Adipocyte (in vitro differentiated cells): ENCODE measurements at regions not wholly inside any gene's neighbourhood (a gene's known extent, or its start where the extent isn't known, plus 50 kb on each side); places are given as distances from the start of the nearest gene placed in this dataset.

ENCODE experiments used
- DNase-seq: peaks from one replicate; pipeline ENCODE4 v3.0.0-alpha.2; 2015; ENCODE audit warnings: low read depth
- H3K27me3 ChIP-seq: replicated peaks from 2 replicates; pipeline ENCODE4 v1.7.0; 2013; ENCODE audit warnings: mild to moderate bottlenecking, low read length, moderate library complexity; ENCODE audit not compliant: control insufficient read depth, insufficient read depth
- H3K36me3 ChIP-seq: 2 replicates; pipeline ENCODE4 v1.7.0; 2013; ENCODE audit warnings: low read length, mild to moderate bottlenecking, moderate library complexity; ENCODE audit not compliant: control insufficient read depth, insufficient read depth, severe bottlenecking
- H3K4me1 ChIP-seq: 2 replicates; pipeline ENCODE4 v1.7.0; 2013; ENCODE audit warnings: mild to moderate bottlenecking, low read length, moderate library complexity; ENCODE audit not compliant: control insufficient read depth, insufficient read depth
- H3K4me3 ChIP-seq: 2 replicates; pipeline ENCODE4 v1.7.0; 2013; ENCODE audit warnings: mild to moderate bottlenecking, low read length, moderate library complexity
- H3K9ac ChIP-seq: 2 replicates; pipeline ENCODE4 v1.7.0; 2013; ENCODE audit warnings: mild to moderate bottlenecking, low read length, moderate library complexity
- H3K9me3 ChIP-seq: 2 replicates; pipeline ENCODE4 v1.7.0; 2013; ENCODE audit warnings: mild to moderate bottlenecking, low read length, moderate library complexity; ENCODE audit not compliant: control insufficient read depth

DNA sequence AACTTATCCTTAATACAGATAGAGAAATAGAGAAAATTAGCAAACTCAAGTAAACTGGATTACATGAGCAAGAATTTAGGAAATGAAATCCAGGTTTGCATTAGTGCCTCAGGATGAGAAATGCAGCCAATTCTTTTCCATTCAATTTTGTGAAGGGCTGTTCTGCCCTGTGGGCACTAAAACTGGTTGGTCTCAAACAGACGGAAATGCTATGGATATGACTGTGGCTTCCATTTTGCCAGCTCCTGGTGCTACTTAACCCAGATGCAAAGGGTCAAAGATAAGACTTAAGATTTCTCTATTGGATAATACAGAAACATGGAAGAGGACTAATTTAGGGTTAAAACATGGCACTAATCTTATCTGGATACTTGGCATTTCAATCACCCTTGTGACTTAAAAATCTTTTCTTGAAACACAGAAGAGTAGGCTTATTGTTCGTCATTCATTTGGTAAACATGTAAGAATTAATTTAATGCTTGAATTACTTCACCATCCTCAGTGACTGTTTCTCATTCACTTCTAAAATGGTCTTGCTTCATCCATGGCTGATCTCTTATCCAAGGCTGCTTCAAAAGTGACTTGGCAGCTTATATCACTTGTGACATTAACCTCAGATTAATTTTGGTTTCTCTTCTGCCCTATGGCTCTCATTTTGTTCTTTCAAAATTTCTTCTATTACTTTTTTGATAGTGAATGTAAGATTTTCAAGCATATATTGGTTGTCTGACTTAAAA lies 1008.7 kb downstream of the GLUD2 start:
- no peaks in the 10 kb centered on the region for H3K9me3 ChIP-seq
- no peaks in the 10 kb centered on the region for H3K36me3 ChIP-seq
- no peak overlapping the region for H3K4me3 ChIP-seq
- H3K4me1 ChIP-seq = no peaks in the 10 kb centered on the region
- peak; percentile 50 for DNase-seq
- no peaks in the 10 kb centered on the region for H3K27me3 ChIP-seq
- H3K9ac ChIP-seq = no peak overlapping the region

DNA sequence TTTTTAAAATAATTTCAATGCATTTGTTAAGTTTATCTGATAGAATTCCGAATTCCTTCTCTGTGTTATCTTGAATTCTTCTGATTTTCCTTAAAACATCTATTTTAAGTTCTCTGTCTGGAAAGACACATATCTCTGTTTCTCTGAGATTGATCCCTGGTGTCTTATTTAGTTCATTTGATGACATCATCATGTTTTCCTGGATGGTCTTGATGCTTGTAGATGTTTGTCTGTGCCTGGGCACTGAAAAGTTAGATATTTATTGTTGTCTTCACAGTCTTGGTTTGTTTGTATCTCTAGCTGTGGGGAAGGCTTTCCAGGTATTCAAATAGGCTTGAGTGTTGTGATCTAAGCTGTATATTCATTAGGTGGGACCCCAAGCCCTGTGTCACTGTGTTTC lies 1028.8 kb downstream of the GLUD2 start:
- Histone ChIP-seq H3K9me3 (peaks cover 2% of the 10 kb centered on the region), H3K4me3 (no peak overlapping the region), H3K9ac (no peak overlapping the region), H3K36me3 (no peaks in the 10 kb centered on the region), H3K4me1 (no peaks in the 10 kb centered on the region), H3K27me3 (no peaks in the 10 kb centered on the region)
- no peak for DNase-seq

DNA sequence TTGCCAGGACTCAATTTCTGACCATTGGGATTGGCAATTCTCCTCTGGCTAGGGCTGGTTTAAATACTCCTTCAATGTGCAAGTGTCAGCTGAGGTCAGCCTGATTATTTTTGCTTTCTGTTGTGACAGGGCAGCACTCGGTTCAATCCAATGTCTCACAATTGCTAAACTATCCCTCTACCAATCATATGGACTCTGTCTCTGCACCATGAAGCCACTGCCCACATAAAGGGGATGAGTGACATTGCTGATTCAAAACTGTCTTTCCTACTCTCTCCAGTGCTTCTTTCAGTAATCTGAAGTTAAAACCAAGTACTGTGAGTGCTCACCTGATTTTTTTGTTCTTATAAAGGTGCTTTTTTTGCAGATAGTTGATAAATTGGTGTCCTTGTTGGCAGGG lies 1030.7 kb downstream of the GLUD2 start:
- Histone ChIP-seq H3K27me3 (no peaks in the 10 kb centered on the region), H3K4me1 (no peaks in the 10 kb centered on the region), H3K9me3 (peaks cover 2% of the 10 kb centered on the region), H3K4me3 (no peak overlapping the region), H3K36me3 (no peaks in the 10 kb centered on the region), H3K9ac (no peak overlapping the region)
- no peak for DNase-seq

DNA sequence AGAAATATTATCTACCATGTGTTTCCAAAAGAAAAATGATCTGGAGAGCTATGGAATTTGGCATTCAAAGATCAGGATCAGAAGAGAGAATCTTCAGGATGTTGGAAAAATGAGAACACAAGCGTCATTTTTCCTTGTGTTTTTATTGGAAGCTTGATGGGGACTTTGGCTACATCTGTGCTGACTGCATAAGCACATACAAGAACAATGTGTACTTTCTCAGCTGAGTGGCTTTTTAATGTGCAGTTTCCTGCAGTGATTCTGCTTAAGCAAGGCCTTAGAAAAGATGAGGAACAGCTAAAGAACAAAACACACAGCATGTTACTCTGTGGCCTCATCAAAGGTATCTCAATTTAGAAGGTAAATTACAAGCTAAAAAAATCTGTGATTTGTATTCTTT lies 1039.9 kb downstream of the GLUD2 start:
- no peaks in the 10 kb centered on the region for H3K9me3 ChIP-seq
- no peaks in the 10 kb centered on the region for H3K36me3 ChIP-seq
- no peaks in the 10 kb centered on the region for H3K27me3 ChIP-seq
- no peak overlapping the region for H3K9ac ChIP-seq
- no peak overlapping the region for H3K4me3 ChIP-seq
- no peaks in the 10 kb centered on the region for H3K4me1 ChIP-seq
- peak; percentile 43 for DNase-seq

DNA sequence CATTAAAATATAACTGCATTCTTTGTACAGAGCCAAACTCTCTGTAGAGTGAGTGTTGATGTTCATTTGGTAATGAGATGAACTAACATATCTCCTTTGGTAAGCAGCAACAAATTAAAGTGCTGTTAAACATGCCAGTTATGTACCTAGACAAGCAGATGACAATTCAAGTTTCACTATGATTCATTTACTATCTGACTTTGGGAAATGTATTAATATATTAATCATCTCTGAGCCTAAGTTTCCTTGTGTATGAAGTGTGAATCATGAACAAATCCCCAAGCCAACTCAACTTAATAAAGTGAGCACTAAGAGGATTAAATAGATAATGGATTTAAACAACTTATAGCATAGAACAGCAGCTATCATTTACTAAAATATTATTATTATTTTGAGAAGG lies 1044.2 kb downstream of the GLUD2 start:
- Histone ChIP-seq H3K9me3 (no peaks in the 10 kb centered on the region), H3K27me3 (no peaks in the 10 kb centered on the region), H3K4me1 (no peaks in the 10 kb centered on the region), H3K4me3 (no peak overlapping the region), H3K9ac (no peak overlapping the region), H3K36me3 (no peaks in the 10 kb centered on the region)
- no peak for DNase-seq

DNA sequence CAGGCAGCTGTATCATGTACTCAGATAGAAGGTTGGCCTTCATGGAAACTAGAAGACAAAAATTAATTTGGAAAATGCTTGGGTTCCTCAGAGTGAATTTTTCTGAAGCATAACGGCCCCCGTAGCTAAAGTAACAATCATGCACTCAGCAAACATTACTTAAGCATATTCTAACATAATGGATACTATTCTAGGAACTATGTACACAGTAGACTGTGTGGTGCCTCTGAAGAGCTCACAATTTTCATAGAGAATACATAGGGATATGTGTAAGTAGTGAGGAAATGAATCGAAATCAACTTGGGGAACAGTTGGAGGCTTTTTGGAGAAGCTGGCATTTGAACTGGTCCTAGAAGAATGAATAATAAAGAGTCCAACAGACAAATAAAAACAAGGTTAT lies 1045.0 kb downstream of the GLUD2 start:
- H3K9me3 ChIP-seq = peaks cover 5% of the 10 kb centered on the region

DNA sequence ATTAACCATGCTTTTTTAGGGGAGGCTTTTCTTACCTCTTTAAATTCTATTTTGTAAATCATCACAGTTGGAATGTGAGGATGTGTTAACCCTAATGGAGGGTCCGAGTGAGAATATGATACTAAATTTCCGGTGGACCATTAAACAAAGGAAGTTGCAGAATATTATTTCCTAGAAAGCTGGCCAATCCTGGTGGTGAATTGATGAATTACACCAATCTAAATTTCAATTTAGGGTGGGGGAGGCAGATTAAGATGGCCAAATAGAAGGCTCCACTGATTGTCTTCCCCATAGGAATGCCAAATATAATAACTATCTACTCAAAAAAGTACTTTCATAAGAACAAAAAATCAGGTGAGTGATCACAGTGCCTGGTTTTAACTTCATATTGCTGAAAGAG lies 1045.6 kb downstream of the GLUD2 start:
- Histone ChIP-seq H3K27me3 (no peaks in the 10 kb centered on the region), H3K4me1 (no peaks in the 10 kb centered on the region), H3K9ac (no peak overlapping the region), H3K4me3 (no peak overlapping the region), H3K9me3 (peaks cover 10% of the 10 kb centered on the region), H3K36me3 (no peaks in the 10 kb centered on the region)
- DNase-seq = no peak

More for the DNA sequence above, 1045.0 kb downstream of the GLUD2 start:
- Histone ChIP-seq H3K4me3 (no peak overlapping the region), H3K36me3 (no peaks in the 10 kb centered on the region), H3K9ac (no peak overlapping the region), H3K27me3 (no peaks in the 10 kb centered on the region), H3K4me1 (no peaks in the 10 kb centered on the region)
- no peak for DNase-seq

DNA sequence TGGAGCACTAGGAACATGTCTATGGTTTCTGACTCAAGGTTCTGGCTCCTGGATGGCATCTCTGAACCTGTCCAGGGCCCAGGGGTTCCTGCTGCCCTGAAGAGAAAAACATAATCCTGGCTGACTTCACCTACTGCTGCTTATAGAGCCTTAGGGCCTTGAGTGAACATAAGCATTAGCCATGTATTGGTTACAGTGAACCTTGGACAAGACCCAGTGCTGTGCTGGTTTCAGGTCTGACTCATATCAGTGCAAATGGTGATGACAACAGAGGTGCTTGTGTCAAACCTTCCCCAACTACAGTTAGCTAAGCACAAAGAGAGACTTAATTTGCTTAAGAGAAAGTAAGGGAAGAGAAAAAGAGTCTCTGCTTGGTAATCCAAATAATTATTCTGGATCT lies 1047.2 kb downstream of the GLUD2 start:
- DNase-seq = peak; percentile 25
- Histone ChIP-seq H3K9me3 (peaks cover 11% of the 10 kb centered on the region), H3K9ac (no peak overlapping the region), H3K4me1 (no peaks in the 10 kb centered on the region), H3K27me3 (no peaks in the 10 kb centered on the region), H3K4me3 (no peak overlapping the region), H3K36me3 (no peaks in the 10 kb centered on the region)

DNA sequence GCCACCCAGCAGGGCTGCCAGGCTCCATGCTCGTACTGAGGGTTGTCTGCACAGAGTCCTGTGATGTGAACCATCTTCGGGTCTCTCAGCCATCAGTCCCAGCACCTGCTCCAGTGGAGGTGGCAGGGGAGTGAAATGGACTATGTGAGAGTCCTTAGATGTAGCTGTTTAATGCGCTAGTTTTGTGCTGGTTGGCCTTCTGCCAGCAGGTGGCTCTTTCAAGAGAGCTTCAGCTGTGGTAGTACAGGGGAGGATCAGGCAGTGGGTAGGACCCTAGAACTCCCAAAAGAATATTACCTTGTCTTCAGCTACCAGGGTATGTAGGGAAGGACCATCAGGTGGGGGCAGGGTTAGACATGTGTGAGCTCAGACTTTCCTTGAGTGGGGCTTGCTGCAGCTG lies 1066.0 kb downstream of the GLUD2 start:
- H3K4me3 ChIP-seq = no peak overlapping the region
- H3K27me3 ChIP-seq = no peaks in the 10 kb centered on the region
- H3K36me3 ChIP-seq = no peaks in the 10 kb centered on the region
- H3K4me1 ChIP-seq = no peaks in the 10 kb centered on the region
- H3K9me3 ChIP-seq = no peaks in the 10 kb centered on the region
- H3K9ac ChIP-seq = no peak overlapping the region
- no peak for DNase-seq

DNA sequence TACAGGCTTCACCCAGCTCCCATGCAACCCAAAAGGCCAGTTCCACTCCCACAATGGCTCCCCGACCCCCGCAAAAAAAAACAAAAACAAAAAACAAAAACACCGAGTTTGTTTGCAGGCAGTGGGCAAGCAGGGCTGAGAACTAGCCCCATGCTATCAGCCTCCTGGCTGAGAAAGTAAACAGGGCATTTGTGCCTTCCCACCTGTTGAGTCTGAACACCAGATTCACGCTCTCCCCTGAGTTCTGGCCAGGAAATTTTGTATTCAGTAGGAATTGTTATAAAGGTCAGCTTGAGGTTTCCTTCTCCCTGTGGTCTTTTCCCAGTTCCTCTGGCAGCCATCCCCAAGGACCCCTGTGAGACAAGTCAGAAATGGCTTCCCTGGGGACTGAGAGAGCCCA lies 1066.5 kb downstream of the GLUD2 start:
- H3K9ac ChIP-seq = no peak overlapping the region
- H3K4me1 ChIP-seq = no peaks in the 10 kb centered on the region
- no peak for DNase-seq
- no peaks in the 10 kb centered on the region for H3K9me3 ChIP-seq
- no peak overlapping the region for H3K4me3 ChIP-seq
- no peaks in the 10 kb centered on the region for H3K27me3 ChIP-seq
- H3K36me3 ChIP-seq = no peaks in the 10 kb centered on the region

DNA sequence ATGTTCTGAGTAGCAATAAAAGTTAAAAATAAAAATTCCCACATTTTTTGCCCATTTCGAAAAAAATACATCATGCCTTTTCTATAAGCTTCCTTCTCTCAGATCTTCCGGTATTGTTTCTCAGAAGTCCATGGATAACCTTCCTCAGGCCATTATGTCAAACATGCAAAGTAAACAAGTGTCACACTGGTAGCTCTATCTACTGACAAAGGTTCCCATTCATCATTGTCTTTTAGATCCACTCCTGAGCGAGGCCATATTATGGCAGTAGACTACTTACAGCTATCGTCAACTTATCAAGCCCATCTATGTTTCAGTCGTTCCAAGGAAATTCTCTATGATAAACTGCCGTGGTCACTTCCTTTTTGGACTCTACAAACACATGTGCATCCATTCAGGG lies 1068.2 kb downstream of the GLUD2 start:
- H3K4me1 ChIP-seq = no peaks in the 10 kb centered on the region
- DNase-seq = no peak
- H3K4me3 ChIP-seq = no peak overlapping the region
- H3K9ac ChIP-seq = no peak overlapping the region
- no peaks in the 10 kb centered on the region for H3K36me3 ChIP-seq
- no peaks in the 10 kb centered on the region for H3K27me3 ChIP-seq
- H3K9me3 ChIP-seq = no peaks in the 10 kb centered on the region

DNA sequence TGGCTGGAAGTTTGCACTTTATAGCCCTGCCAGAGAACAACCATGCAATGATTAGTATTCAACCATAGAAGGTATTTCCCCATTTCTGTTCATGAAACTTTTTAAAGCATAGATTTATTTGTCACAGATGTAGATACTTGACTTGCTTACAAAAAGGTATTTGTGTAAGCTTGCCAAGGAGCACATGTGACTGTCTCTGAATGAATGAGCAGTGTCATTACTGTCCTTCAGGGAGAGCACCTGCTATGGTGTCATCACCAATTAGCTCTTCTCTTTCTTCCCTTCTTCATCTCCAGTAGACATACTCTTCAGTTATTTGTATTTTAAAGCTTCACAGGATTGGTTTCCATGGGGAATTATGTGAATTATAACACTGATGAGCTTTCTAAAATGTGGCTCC lies 1064.7 kb upstream of the GRIA3 start:
- DNase-seq = no peak
- no peaks in the 10 kb centered on the region for H3K9me3 ChIP-seq
- no peaks in the 10 kb centered on the region for H3K4me1 ChIP-seq
- H3K27me3 ChIP-seq = no peaks in the 10 kb centered on the region
- H3K36me3 ChIP-seq = no peaks in the 10 kb centered on the region
- no peak overlapping the region for H3K4me3 ChIP-seq
- no peak overlapping the region for H3K9ac ChIP-seq
